HepG2 (cell line): ENCODE measurements at regions not wholly inside any gene's neighbourhood (a gene's known extent, or its start where the extent isn't known, plus 50 kb on each side); places are given as distances from the start of the nearest gene placed in this dataset.
"Not testable (repeated sequence)": the region's sequence is repeated elsewhere in the genome, so short reads cannot be mapped to it uniquely, and the experiment has no call there.

Source experiments
- ATAC-seq: fragments of 200-7000 bp; cut with Tn5 transposase; 3 replicates; pipeline ENCODE4 v1.9.1; 2020; ENCODE audit warnings: mild to moderate bottlenecking, moderate library complexity
- BruUV-seq: library from RNA; stranded (reverse); fragments of 400-500 nt; replicated peaks from 2 replicates; lab custom pipeline; 2021; lab: Mats Ljungman, UMichigan
- CTCF ChIA-PET: fragments of 300-600 bp; formaldehyde crosslinking; extraction: SDS; loops from one replicate; lab custom pipeline; 2021; ENCODE audit warnings: low total read pairs, inconsistent platforms, low intra/inter-chr PET ratio; lab: Yijun Ruan, JAX
- POLR2A ChIA-PET: fragments of 350-600 bp; sonication (Branson Sonifier 250); formaldehyde crosslinking; loops from one replicate; lab custom pipeline; 2020; ENCODE audit warnings: antibody characterized with exemption, inconsistent platforms; lab: Yijun Ruan, JAX
- DNase-seq: peaks from one replicate; pipeline ENCODE4 v3.0.0-alpha.2; 2015; ENCODE audit warnings: low spot score
- FAIRE-seq: peaks from 3 replicates; lab custom pipeline; 2011; peaks lifted over from hg19 to GRCh38; lab: Jason Lieb, UNC
- H2AFZ ChIP-seq: one replicate; pipeline ENCODE4 v1.6.1; 2011; ENCODE audit warnings: low read length, inconsistent platforms
- H3K27ac ChIP-seq: fragments of 300-600 bp; 3 replicates; pipeline ENCODE4 v1.8.0; 2011; ENCODE audit warnings: mixed run types, mild to moderate bottlenecking, mixed read lengths, low read length, inconsistent platforms; ENCODE audit not compliant: insufficient read depth; ENCODE audit errors: extremely low read length
- H3K27me3 ChIP-seq, 2 experiments: fragments of 200-600 bp in 1 of 2; 2 replicates in 1 of 2; 3 replicates in 1 of 2; pipeline versions ENCODE4 v1.6.0 to v1.8.0; 2011; ENCODE audit warnings: low read length in 2 of 2, mild to moderate bottlenecking in 2 of 2, moderate library complexity in 2 of 2, inconsistent platforms in 1 of 2; ENCODE audit not compliant: insufficient read depth in 2 of 2, control insufficient read depth in 1 of 2
- H3K36me3 ChIP-seq, 2 experiments: fragments of 200-600 bp in 1 of 2; replicated peaks in 1 of 2; 2 replicates in 1 of 2; 3 replicates in 1 of 2; pipeline versions ENCODE4 v1.5.1 to v1.8.0; 2011; ENCODE audit warnings: low read length in 2 of 2, inconsistent platforms in 1 of 2; ENCODE audit not compliant: insufficient read depth in 2 of 2, control insufficient read depth in 1 of 2
- H3K4me1 ChIP-seq: 2 replicates; pipeline ENCODE4 v1.5.1; 2012; ENCODE audit warnings: low read length, inconsistent platforms; ENCODE audit not compliant: insufficient read depth
- H3K4me2 ChIP-seq: 2 replicates; pipeline ENCODE4 v1.6.0; 2011; ENCODE audit warnings: low read depth, low read length, inconsistent platforms
- H3K4me3 ChIP-seq, 3 experiments: fragments of 200-600 bp in 1 of 3; sonication (generic), shearing (Covaris generic) in 1 of 3; replicated peaks in 1 of 3; 2 replicates each; pipeline ENCODE4 v1.5.1; 2011 to 2016; ENCODE audit warnings: low read length in 3 of 3, inconsistent platforms in 2 of 3, low read depth in 2 of 3, mild to moderate bottlenecking in 2 of 3, control low read depth in 1 of 3, mixed read lengths in 1 of 3; ENCODE audit not compliant: insufficient read depth in 1 of 3
- H3K79me2 ChIP-seq: one replicate; pipeline ENCODE4 v1.6.1; 2011; ENCODE audit warnings: low read length, inconsistent platforms; ENCODE audit not compliant: insufficient read depth
- H3K9ac ChIP-seq: 2 replicates; pipeline ENCODE4 v1.6.0; 2011; ENCODE audit warnings: mild to moderate bottlenecking, low read depth, low read length, inconsistent platforms; ENCODE audit not compliant: insufficient read depth
- H3K9me3 ChIP-seq: 2 replicates; pipeline ENCODE4 v1.5.1; 2012; ENCODE audit warnings: mild to moderate bottlenecking, low read length
- H4K20me1 ChIP-seq: 2 replicates; pipeline ENCODE4 v1.6.0; 2011; ENCODE audit warnings: inconsistent platforms, mild to moderate bottlenecking, low read length, moderate library complexity; ENCODE audit not compliant: insufficient read depth
- ATF7 ChIP-seq, 2 experiments: fragments of 450-650 bp in 1 of 2; sonication (generic) in 1 of 2; formaldehyde crosslinking in 1 of 2; IDR thresholded peaks; 2 replicates each; pipeline versions ENCODE4 v1.4.0 to v1.6.1; 2016 to 2020; ENCODE audit warnings: antibody characterized with exemption in 1 of 2, mild to moderate bottlenecking in 1 of 2, missing genetic modification reagents in 1 of 2
- FOXP1 ChIP-seq, 2 experiments: fragments of 450-650 bp in 1 of 2; IDR thresholded peaks; 2 replicates each; pipeline ENCODE4 v1.6.1; 2017 to 2018; ENCODE audit warnings: antibody characterized with exemption in 1 of 2
- WGBS: methylation state at CpG from one replicate; pipeline ENCODE4 v1.1.6; 2017; ENCODE audit warnings: low lambda C conversion rate; 5-methylcytosine and 5-hydroxymethylcytosine counted together
- in situ Hi-C: cut with HindIII; loops from 2 replicates; pipeline ENCODE4 v1.10.0; 2017; ENCODE audit warnings: low pct_unique_long_range_greater_than_20kb; ENCODE audit not compliant: extremely low pct_ligation_motif_present
- intact Hi-C: fragments of 100-400 bp; cut with micrococcal nuclease; formaldehyde crosslinking; loops from one replicate; pipeline ENCODE4 v1.10.0; 2022; ENCODE audit not compliant: unreplicated experiment

DNA sequence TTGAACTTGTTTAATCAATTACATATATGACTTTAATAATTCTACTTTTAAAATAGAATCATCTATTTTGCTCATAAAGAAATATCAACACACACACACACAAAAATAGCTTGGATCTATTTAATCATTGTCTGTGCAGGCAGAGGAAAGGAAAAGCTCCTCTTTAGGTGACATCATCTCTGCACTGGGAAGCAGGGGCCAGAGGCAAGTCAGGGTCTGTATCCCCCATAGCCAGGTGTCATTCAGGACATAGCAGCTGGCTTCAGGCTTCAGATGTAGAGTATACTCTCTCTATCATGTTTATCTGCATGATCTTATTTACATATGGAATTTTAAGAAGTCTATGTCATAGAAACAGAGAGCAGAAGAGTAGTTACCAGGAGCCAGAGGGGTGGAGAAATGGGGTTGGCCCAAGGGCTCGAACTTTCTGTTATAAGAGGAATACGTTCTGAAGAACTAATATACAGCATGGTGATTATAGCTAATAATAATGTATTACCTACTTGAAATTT lies 110.4 kb upstream of the LDB2 start:
- Histone ChIP-seq H3K9me3 (no peaks in the 10 kb centered on the region), H3K79me2 (no peaks in the 10 kb centered on the region), H3K4me1 (no peaks in the 10 kb centered on the region), H3K4me2 (no peak overlapping the region), H3K36me3 (no peaks in the 10 kb centered on the region), H3K4me3 (no peak overlapping the region), H3K27me3 (peaks cover 0 to 11% of the 10 kb centered on the region in 2 experiments; a peak in 1 of 5 replicates), H3K27ac (no peak overlapping the region), H4K20me1 (no peaks in the 10 kb centered on the region), H3K9ac (no peak overlapping the region), H2AFZ (no peak overlapping the region)
- 19% methylated on average over 2 of the region's 2 CpGs for WGBS
- no TSS peak for BruUV-seq
- ATAC-seq: no peak
- POLR2A ChIA-PET: no interaction called here
- in situ Hi-C loops: no loop called here
- TF ChIP-seq ATF7 (IDR thresholded peaks at IDR 0.05) (0 out of 2 replicates have a peak, but pooled peaks have one; percentile 14), ATF7 (CRISPR knock-in tag; IDR thresholded peaks at IDR 0.05) (no peak), FOXP1 (IDR thresholded peaks at IDR 0.05) (no peak), FOXP1 (CRISPR knock-in tag; IDR thresholded peaks at IDR 0.05) (no peak)
- CTCF ChIA-PET: no interaction called here
- no peak for FAIRE-seq
- intact Hi-C loops: no loop called here
- no peak for DNase-seq

DNA sequence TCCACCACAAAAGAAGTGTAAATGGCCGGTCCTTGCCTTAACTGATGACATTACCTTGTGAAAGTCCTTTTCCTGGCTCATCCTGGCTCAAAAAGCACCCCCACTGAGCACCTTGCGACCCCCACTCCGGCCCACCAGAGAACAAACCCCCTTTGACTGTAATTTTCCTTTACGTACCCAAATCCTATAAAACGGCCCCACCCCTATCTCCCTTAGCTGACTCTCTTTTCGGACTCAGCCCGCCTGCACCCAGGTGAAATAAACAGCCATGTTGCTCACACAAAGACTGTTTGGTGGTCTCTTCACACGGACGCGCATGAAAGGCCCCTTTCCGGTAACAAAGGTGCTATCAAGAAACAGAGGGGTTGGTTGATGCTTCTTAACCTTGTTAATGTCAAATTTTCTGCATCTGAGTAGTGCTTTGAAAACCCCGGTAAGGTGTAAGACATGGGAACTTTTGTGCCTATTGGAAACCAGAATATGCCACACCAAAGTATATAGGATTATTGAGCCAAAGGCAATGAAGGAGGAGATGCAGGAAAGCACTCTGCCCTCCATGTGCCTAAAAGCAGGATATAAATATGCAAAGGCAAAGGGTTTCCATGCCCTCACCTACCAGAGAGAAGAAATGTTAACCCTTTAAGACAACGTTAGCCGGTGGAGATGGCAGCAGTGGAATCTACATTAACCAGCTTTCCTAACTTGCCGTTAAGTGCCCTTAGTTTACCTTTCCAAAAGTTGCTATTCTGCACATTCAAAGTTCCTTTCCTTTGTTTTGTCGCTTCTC lies 105.4 kb upstream of the LDB2 start:
- intact Hi-C loops, FAIRE-seq, H2AFZ ChIP-seq: not testable (repeated sequence)

More for the DNA sequence above, 105.4 kb upstream of the LDB2 start:
- ATAC-seq, BruUV-seq, H3K79me2 ChIP-seq, H3K27me3 ChIP-seq, H3K27ac ChIP-seq, H3K4me1 ChIP-seq, H3K4me3 ChIP-seq, H3K36me3 ChIP-seq, H3K9me3 ChIP-seq, H3K4me2 ChIP-seq, H3K9ac ChIP-seq, DNase-seq, in situ Hi-C loops, POLR2A ChIA-PET, CTCF ChIA-PET, H4K20me1 ChIP-seq: not testable (repeated sequence)
- 32% methylated on average over 16 of the region's 16 CpGs for WGBS
